ENCODE measurements at regions not wholly inside any gene's neighbourhood (a gene's known extent, or its start where the extent isn't known, plus 50 kb on each side); places are given as distances from the start of the nearest gene placed in this dataset.

- TF ChIP-seq EZH2phosphoT487 (IDR thresholded peaks at IDR 0.05; ENCODE audit: borderline replicate concordance, low read length): no peak
- TF ChIP-seq CTCF (IDR thresholded peaks at IDR 0.05; ENCODE audit: low read depth, low read length, poor library complexity, severe bottlenecking): no peak
Measured at GRCh38 chr4:4704267-4704666, 155.2 kb upstream of the MSX1 start.
